Smooth muscle cell (in vitro differentiated cells): ENCODE measurements at regions not wholly inside any gene's neighbourhood (a gene's known extent, or its start where the extent isn't known, plus 50 kb on each side); places are given as distances from the start of the nearest gene placed in this dataset.

Experiments
- DNase-seq: peaks from one replicate; lab custom pipeline; 2025; ENCODE audit not compliant: unreplicated experiment; lab: John Stamatoyannopoulos, UW
- H2AFZ ChIP-seq: fragments of 200-600 bp; sonication (generic); 2 replicates; pipeline ENCODE4 v1.6.0; 2016; ENCODE audit warnings: antibody characterized with exemption, low read depth, mild to moderate bottlenecking
- H3F3A ChIP-seq: fragments of 200-600 bp; sonication (generic); 2 replicates; pipeline ENCODE4 v1.6.0; 2017; ENCODE audit warnings: antibody characterized with exemption, low read depth
- H3K27ac ChIP-seq: fragments of 200-600 bp; sonication (generic); 2 replicates; pipeline ENCODE4 v1.5.1; 2016; ENCODE audit warnings: low read depth, mild to moderate bottlenecking
- H3K27me3 ChIP-seq: fragments of 200-600 bp; sonication (generic); 2 replicates; pipeline ENCODE4 v1.6.1; 2016; ENCODE audit warnings: low read depth, mild to moderate bottlenecking
- H3K36me3 ChIP-seq: fragments of 200-600 bp; sonication (generic); 2 replicates; pipeline ENCODE4 v1.5.1; 2016; ENCODE audit warnings: low read depth
- H3K4me1 ChIP-seq: fragments of 200-600 bp; sonication (generic); 2 replicates; pipeline ENCODE4 v1.5.1; 2016; ENCODE audit warnings: low read depth
- H3K4me2 ChIP-seq: fragments of 200-600 bp; sonication (generic); 2 replicates; pipeline ENCODE4 v1.6.0; 2016; ENCODE audit warnings: mild to moderate bottlenecking
- H3K4me3 ChIP-seq: fragments of 200-600 bp; sonication (generic); 2 replicates; pipeline ENCODE4 v1.5.1; 2016; ENCODE audit warnings: mild to moderate bottlenecking
- H3K79me2 ChIP-seq: fragments of 200-600 bp; sonication (generic); 2 replicates; pipeline ENCODE4 v1.6.0; 2016; ENCODE audit warnings: low read depth, mild to moderate bottlenecking
- H3K9ac ChIP-seq: fragments of 200-600 bp; sonication (generic); 2 replicates; pipeline ENCODE4 v1.6.0; 2016; ENCODE audit warnings: low read depth
- H3K9me3 ChIP-seq: fragments of 200-600 bp; sonication (generic); replicated peaks from 2 replicates; pipeline ENCODE4 v1.5.1; 2016; ENCODE audit warnings: low read depth
- H4K20me1 ChIP-seq: fragments of 200-600 bp; sonication (generic); 2 replicates; pipeline ENCODE4 v1.6.0; 2016; ENCODE audit warnings: low read depth
- CTCF ChIP-seq: fragments of 200-600 bp; sonication (generic); IDR thresholded peaks from 2 replicates; pipeline ENCODE4 v1.5.1; 2017; ENCODE audit warnings: borderline replicate concordance, mild to moderate bottlenecking, antibody characterized with exemption; ENCODE audit not compliant: insufficient read depth, poor library complexity, severe bottlenecking
- WGBS: methylation state at CpG from one replicate; pipeline ENCODE4 v1.1.7; 2016; ENCODE audit warnings: low lambda C conversion rate; 5-methylcytosine and 5-hydroxymethylcytosine counted together

- Histone ChIP-seq H3K36me3 (no peaks in the 10 kb centered on the region), H3K9me3 (no peaks in the 10 kb centered on the region), H2AFZ (no peak overlapping the region), H3K4me1 (no peaks in the 10 kb centered on the region), H3K4me2 (no peak overlapping the region), H3K4me3 (no peak overlapping the region), H3K27me3 (no peaks in the 10 kb centered on the region), H3K79me2 (no peaks in the 10 kb centered on the region), H3K9ac (no peak overlapping the region), H3F3A (no peaks in the 10 kb centered on the region), H4K20me1 (no peaks in the 10 kb centered on the region), H3K27ac (no peak overlapping the region)
- no peak for DNase-seq
- TF ChIP-seq CTCF = no peak
Observed at GRCh38 chr3:35385271-35385670, 254.1 kb upstream of the ARPP21 start.

DNA sequence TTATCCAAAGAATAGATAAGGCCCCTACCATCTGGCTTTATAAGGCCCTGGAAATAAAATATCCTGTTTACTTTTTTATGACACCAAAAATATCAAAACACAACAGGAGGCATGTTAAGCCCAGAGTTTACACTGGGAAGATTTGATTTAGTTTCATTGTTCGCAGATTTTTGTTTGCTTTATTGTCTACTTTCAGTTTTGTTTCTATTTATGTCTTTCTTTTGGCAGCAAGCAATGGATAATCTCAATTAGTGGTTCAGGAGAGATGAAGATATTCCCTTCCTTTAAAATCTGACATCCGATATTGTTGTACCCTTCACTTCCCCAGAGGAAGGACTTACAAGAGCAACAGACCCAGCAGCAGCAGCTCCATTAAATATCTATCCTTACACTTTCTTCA, 249.4 kb upstream of the ARPP21 start:
- DNase-seq = no peak
- WGBS = 46% methylated on average over 2 of the region's 2 CpGs
- no peak overlapping the region for H3K9ac ChIP-seq
- no peaks in the 10 kb centered on the region for H3K9me3 ChIP-seq
- H3K79me2 ChIP-seq = no peaks in the 10 kb centered on the region
- no peak overlapping the region for H3K4me2 ChIP-seq
- H3K27ac ChIP-seq = no peak overlapping the region
- no peaks in the 10 kb centered on the region for H3F3A ChIP-seq
- H2AFZ ChIP-seq = no peak overlapping the region
- H3K27me3 ChIP-seq = no peaks in the 10 kb centered on the region
- no peaks in the 10 kb centered on the region for H3K4me1 ChIP-seq
- no peaks in the 10 kb centered on the region for H3K36me3 ChIP-seq
- TF ChIP-seq CTCF = no peak
- no peaks in the 10 kb centered on the region for H4K20me1 ChIP-seq
- H3K4me3 ChIP-seq = no peak overlapping the region

GRCh38 chr3:35392187-35392586, 247.1 kb upstream of the ARPP21 start:
- no peak overlapping the region for H3K4me3 ChIP-seq
- no peaks in the 10 kb centered on the region for H3K27me3 ChIP-seq
- no peak overlapping the region for H3K9ac ChIP-seq
- no peak for TF ChIP-seq CTCF
- no peaks in the 10 kb centered on the region for H3K4me1 ChIP-seq
- 82% methylated on average over 4 of the region's 4 CpGs for WGBS
- H3K4me2 ChIP-seq = no peak overlapping the region
- DNase-seq = no peak
- no peak overlapping the region for H2AFZ ChIP-seq
- no peak overlapping the region for H3K27ac ChIP-seq
- H3K36me3 ChIP-seq = no peaks in the 10 kb centered on the region
- no peaks in the 10 kb centered on the region for H3F3A ChIP-seq
- no peaks in the 10 kb centered on the region for H3K9me3 ChIP-seq
- H4K20me1 ChIP-seq = no peaks in the 10 kb centered on the region
- H3K79me2 ChIP-seq = no peaks in the 10 kb centered on the region

DNA sequence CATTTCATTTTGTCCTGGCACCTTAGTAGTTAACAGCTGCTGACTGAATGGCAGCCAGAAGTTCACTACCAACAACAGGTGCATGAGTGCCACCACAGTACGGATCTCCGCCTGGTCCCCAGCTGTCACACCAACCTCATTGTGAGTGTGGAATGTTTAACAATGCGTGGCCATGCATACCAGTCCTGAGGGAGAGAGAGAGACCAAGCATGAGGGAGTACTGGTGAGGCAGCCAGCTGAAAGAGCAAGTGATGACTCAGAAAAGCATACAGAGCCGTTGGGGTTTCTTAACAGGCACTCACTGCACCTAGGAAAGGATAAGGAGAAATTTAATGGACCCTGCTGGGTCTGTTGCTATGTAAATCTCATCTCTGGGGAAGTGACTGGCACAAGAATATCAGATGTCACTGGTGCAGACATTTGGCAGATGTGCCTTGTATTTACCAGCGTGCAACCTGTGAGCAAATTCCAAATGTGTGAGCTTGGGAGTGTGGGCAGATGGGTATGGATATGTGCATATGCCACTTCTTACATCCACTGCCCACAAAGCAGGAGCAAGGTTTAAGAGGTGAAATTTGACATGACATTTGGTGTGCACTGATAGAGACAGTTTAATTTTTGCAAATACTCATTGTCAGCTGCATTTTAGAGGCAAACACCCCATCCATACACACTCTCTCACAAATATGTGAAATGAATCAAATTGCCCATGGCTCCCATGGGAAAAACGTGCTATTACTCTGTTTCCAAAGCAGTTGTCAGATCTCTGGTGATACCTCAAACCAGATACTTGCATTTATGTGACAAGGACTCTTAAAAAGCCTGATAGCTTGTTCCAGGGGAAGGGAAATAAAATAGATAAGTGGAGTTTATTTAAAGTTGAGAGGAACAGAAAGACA, 245.2 kb upstream of the ARPP21 start:
- Histone ChIP-seq H2AFZ (no peak overlapping the region), H3F3A (no peaks in the 10 kb centered on the region), H3K27ac (no peak overlapping the region), H3K4me3 (no peak overlapping the region), H3K36me3 (no peaks in the 10 kb centered on the region), H3K9ac (no peak overlapping the region), H3K9me3 (no peaks in the 10 kb centered on the region), H3K79me2 (no peaks in the 10 kb centered on the region), H3K4me1 (no peaks in the 10 kb centered on the region), H3K4me2 (no peak overlapping the region), H3K27me3 (no peaks in the 10 kb centered on the region), H4K20me1 (no peaks in the 10 kb centered on the region)
- no peak for TF ChIP-seq CTCF
- no peak for DNase-seq
- 73% methylated on average over 6 of the region's 6 CpGs for WGBS
